Stomach (tissue), 4 donors: ENCODE measurements at regions not wholly inside any gene's neighbourhood (a gene's known extent, or its start where the extent isn't known, plus 50 kb on each side); places are given as distances from the start of the nearest gene placed in this dataset.

Source experiments
- CTCF ChIP-seq, 7 experiments: fragments of 450-650 bp in 4 of 7; fragments of 200-600 bp in 3 of 7; sonication (generic) in 3 of 7; IDR thresholded peaks; one replicate each; pipeline ENCODE4 v1.5.1; 2016 to 2019; ENCODE audit warnings: antibody characterized with exemption in 7 of 7, control low read depth in 2 of 7, mild to moderate bottlenecking in 1 of 7
- EP300 ChIP-seq: sonication (generic); formaldehyde crosslinking; IDR thresholded peaks from one replicate; pipeline ENCODE4 v1.6.1; 2017; ENCODE audit warnings: antibody characterized with exemption
- POLR2A ChIP-seq, 4 donors: fragments of 450-650 bp; IDR thresholded peaks; one replicate each; pipeline ENCODE4 v1.6.1; 2016; ENCODE audit warnings: antibody characterized with exemption in 4 of 4, control low read depth in 2 of 4, mild to moderate bottlenecking in 1 of 4, moderate library complexity in 1 of 4
- POLR2AphosphoS5 ChIP-seq, 3 donors: sonication (generic); formaldehyde crosslinking; IDR thresholded peaks; one replicate each; pipeline ENCODE4 v1.6.1; 2016; ENCODE audit warnings: antibody characterized with exemption in 3 of 3

GRCh38 chr15:94677202-94677790 is 445.9 kb downstream of the MCTP2 start:
- TF ChIP-seq CTCF (IDR thresholded peaks at IDR 0.05), result no peak
- TF ChIP-seq POLR2A (IDR thresholded peaks at IDR 0.05), result no peak
- TF ChIP-seq POLR2AphosphoS5 (IDR thresholded peaks at IDR 0.05), result no peak
- TF ChIP-seq EP300, result no peak
